GM23338 (cell line): ENCODE measurements at regions not wholly inside any gene's neighbourhood (a gene's known extent, or its start where the extent isn't known, plus 50 kb on each side); places are given as distances from the start of the nearest gene placed in this dataset.

Source experiments
- ATAC-seq: fragments of 200-7000 bp; cut with Tn5 transposase; 3 replicates; pipeline ENCODE4 v1.9.1; 2020
- DNase-seq: peaks from one replicate; pipeline ENCODE4 v3.0.0-alpha.2; 2015; ENCODE audit warnings: low spot score
- H2AFZ ChIP-seq: fragments of 200-600 bp; sonication (generic); 2 replicates; pipeline ENCODE4 v1.8.0; 2016; ENCODE audit warnings: antibody characterized with exemption, mild to moderate bottlenecking, moderate library complexity
- H3F3A ChIP-seq: fragments of 200-600 bp; sonication (generic); replicated peaks from 2 replicates; pipeline ENCODE4 v1.8.0; 2017; ENCODE audit warnings: antibody characterized with exemption, mixed run types, low read depth
- H3K27ac ChIP-seq: fragments of 200-600 bp; sonication (generic); 2 replicates; pipeline ENCODE4 v1.6.1; 2016; ENCODE audit warnings: low read depth
- H3K27me3 ChIP-seq: fragments of 200-600 bp; sonication (generic); 2 replicates; pipeline ENCODE4 v1.8.0; 2016; ENCODE audit warnings: mild to moderate bottlenecking, mixed run types, moderate library complexity; ENCODE audit not compliant: insufficient read depth
- H3K36me3 ChIP-seq: fragments of 200-600 bp; sonication (generic); 2 replicates; pipeline ENCODE4 v1.8.0; 2016; ENCODE audit warnings: mild to moderate bottlenecking; ENCODE audit not compliant: insufficient read depth
- H3K4me1 ChIP-seq: fragments of 200-600 bp; sonication (generic); 2 replicates; pipeline ENCODE4 v1.8.0; 2016; ENCODE audit warnings: mild to moderate bottlenecking, moderate library complexity; ENCODE audit not compliant: insufficient read depth
- H3K4me2 ChIP-seq: fragments of 200-600 bp; sonication (generic); 2 replicates; pipeline ENCODE4 v1.7.1; 2017; ENCODE audit warnings: mixed run types
- H3K4me3 ChIP-seq: fragments of 200-600 bp; sonication (generic); 2 replicates; pipeline ENCODE4 v1.6.1; 2016; ENCODE audit warnings: mixed run types
- H3K79me2 ChIP-seq: fragments of 200-600 bp; sonication (generic); replicated peaks from 2 replicates; pipeline ENCODE4 v1.8.0; 2017; ENCODE audit warnings: mild to moderate bottlenecking; ENCODE audit not compliant: insufficient read depth
- H3K9me2 ChIP-seq: fragments of 200-600 bp; sonication (generic); 2 replicates; pipeline ENCODE4 v1.8.0; 2017; ENCODE audit not compliant: insufficient read depth
- H4K20me1 ChIP-seq: fragments of 200-600 bp; sonication (generic); replicated peaks from 2 replicates; pipeline ENCODE4 v1.8.0; 2017; ENCODE audit warnings: mild to moderate bottlenecking; ENCODE audit not compliant: insufficient read depth
- H3K27ac Mint-ChIP-seq: 2 replicates; pipeline ENCODE4 v1.8.0; 2020; ENCODE audit warnings: inconsistent platforms, mild to moderate bottlenecking, moderate library complexity, mixed read lengths
- H3K27me3 Mint-ChIP-seq: 3 replicates; pipeline ENCODE4 v1.8.0; 2022; ENCODE audit warnings: low read depth, mild to moderate bottlenecking, moderate library complexity, mixed read lengths, inconsistent platforms; ENCODE audit not compliant: insufficient read depth, poor library complexity
- H3K36me3 Mint-ChIP-seq: 3 replicates; pipeline ENCODE4 v1.8.0; 2021; ENCODE audit warnings: low read depth, mild to moderate bottlenecking, inconsistent platforms, moderate library complexity, mixed read lengths
- H3K4me1 Mint-ChIP-seq: 3 replicates; pipeline ENCODE4 v1.8.0; 2020; ENCODE audit warnings: mild to moderate bottlenecking, inconsistent platforms, mixed read lengths
- H3K4me3 Mint-ChIP-seq: 3 replicates; pipeline ENCODE4 v1.8.0; 2021; ENCODE audit warnings: moderate library complexity, mild to moderate bottlenecking, inconsistent platforms, mixed read lengths
- H3K9me3 Mint-ChIP-seq: 3 replicates; pipeline ENCODE4 v1.8.0; 2020; ENCODE audit warnings: moderate library complexity, mild to moderate bottlenecking, inconsistent platforms, mixed read lengths
- CREB1 ChIP-seq: fragments of 250-450 bp; sonication (Bioruptor Pico); IDR thresholded peaks from 2 replicates; pipeline ENCODE4 v1.5.0; 2020; ENCODE audit warnings: low read depth, mild to moderate bottlenecking, moderate library complexity
- CTCF ChIP-seq, 2 experiments: fragments of 200-600 bp in 1 of 2; sonication (generic) in 1 of 2; conservative IDR thresholded peaks; 2 replicates each; pipeline versions ENCODE4 v1.5.1 to v1.6.1; 2016 to 2017; ENCODE audit warnings: antibody characterized with exemption in 2 of 2, low read depth in 2 of 2, mild to moderate bottlenecking in 2 of 2, moderate library complexity in 1 of 2
- EZH2 ChIP-seq: fragments of 200-600 bp; sonication (generic); IDR thresholded peaks from one replicate; pipeline ENCODE4 v1.8.0; 2017; ENCODE audit warnings: antibody characterized with exemption, mild to moderate bottlenecking, low read depth; ENCODE audit not compliant: unreplicated experiment
- EZH2phosphoT487 ChIP-seq: fragments of 200-600 bp; sonication (generic); IDR thresholded peaks from one replicate; pipeline ENCODE4 v1.8.1; 2018; ENCODE audit warnings: antibody characterized with exemption; ENCODE audit not compliant: unreplicated experiment
- JUNB ChIP-seq: IDR thresholded peaks from one replicate; pipeline ENCODE4 v1.6.1; 2016; ENCODE audit warnings: antibody characterized with exemption; ENCODE audit not compliant: unreplicated experiment
- NANOG ChIP-seq: IDR thresholded peaks from 2 replicates; pipeline ENCODE4 v1.6.1; 2016; ENCODE audit warnings: antibody characterized with exemption, borderline replicate concordance
- POLR2AphosphoS5 ChIP-seq: IDR thresholded peaks from 2 replicates; pipeline ENCODE4 v1.6.1; 2016; ENCODE audit warnings: antibody characterized with exemption, low read depth
- REST ChIP-seq: IDR thresholded peaks from one replicate; pipeline ENCODE4 v1.6.1; 2018; ENCODE audit warnings: antibody characterized with exemption; ENCODE audit not compliant: unreplicated experiment
- STAT1 ChIP-seq: IDR thresholded peaks from one replicate; pipeline ENCODE4 v1.6.1; 2016; ENCODE audit warnings: antibody characterized with exemption; ENCODE audit not compliant: unreplicated experiment
- ZNF114 ChIP-seq: fragments of 250-450 bp; sonication (Bioruptor Pico); IDR thresholded peaks from 2 replicates; pipeline ENCODE4 v1.5.0; 2020; ENCODE audit warnings: mild to moderate bottlenecking, moderate library complexity
- ZNF331 ChIP-seq: fragments of 250-450 bp; sonication (Bioruptor Pico); IDR thresholded peaks from 2 replicates; pipeline ENCODE4 v1.5.0; 2020; ENCODE audit warnings: low read depth, mild to moderate bottlenecking, moderate library complexity
- TF ChIP-seq, protein P1 (sequence below): fragments of 250-450 bp; sonication (Bioruptor Pico); IDR thresholded peaks from 2 replicates; pipeline ENCODE4 v1.5.0; 2020; ENCODE audit warnings: mild to moderate bottlenecking, moderate library complexity
- TF ChIP-seq, protein P2 (sequence below): IDR thresholded peaks from 2 replicates; pipeline ENCODE4 v1.6.1; 2016; ENCODE audit warnings: antibody characterized with exemption

DNA sequence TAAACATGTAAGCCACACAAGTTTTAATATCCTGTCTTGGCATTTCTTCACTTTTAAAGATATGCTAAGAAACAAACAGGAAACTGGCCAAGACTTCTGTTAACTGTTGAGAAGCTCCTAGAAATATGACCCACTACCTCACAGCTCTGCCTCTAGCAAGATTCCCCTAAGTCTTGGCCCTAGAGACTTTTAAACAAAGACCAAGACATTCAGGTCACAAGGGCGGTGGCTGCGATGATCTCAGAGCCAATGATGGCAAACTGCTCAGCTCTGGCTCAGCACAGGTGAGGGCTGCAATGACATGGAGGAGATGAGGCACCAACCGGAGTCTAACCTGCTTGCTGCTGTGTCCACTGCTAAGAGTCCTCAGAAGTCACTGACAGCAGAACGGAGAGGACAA, 114.8 kb downstream of the SUCLA2 start:
- Histone ChIP-seq H3K4me2 (no peak overlapping the region), H3F3A (no peaks in the 10 kb centered on the region), H4K20me1 (no peaks in the 10 kb centered on the region), H3K36me3 (no peaks in the 10 kb centered on the region), H2AFZ (no peak overlapping the region; the same call in 1 of the 2 replicates), H3K4me3 (no peak overlapping the region), H3K4me1 (no peaks in the 10 kb centered on the region), H3K27me3 (no peaks in the 10 kb centered on the region), H3K9me2 (0 out of 2 replicates have a peak, but pooled peaks cover 5% of the 10 kb centered on the region), H3K79me2 (no peaks in the 10 kb centered on the region), H3K27ac (no peak overlapping the region)
- no peak overlapping the region for H3K27ac Mint-ChIP-seq
- H3K36me3 Mint-ChIP-seq = no peaks in the 10 kb centered on the region
- no peak for ATAC-seq
- TF ChIP-seq REST = no peak
- TF ChIP-seq POLR2AphosphoS5 = no peak
- no peak for TF ChIP-seq EZH2
- no peak for TF ChIP-seq CREB1
- TF ChIP-seq EZH2phosphoT487 = no peak
- no peak for TF ChIP-seq NANOG
- no peak for TF ChIP-seq JUNB
- TF ChIP-seq ZNF331 = no peak
- no peak for TF ChIP-seq STAT1
- TF ChIP-seq CTCF (conservative IDR thresholded peaks at IDR 0.05; ENCODE audit: low read depth in 2 of 2) = no peak
- TF ChIP-seq, protein P1, sequence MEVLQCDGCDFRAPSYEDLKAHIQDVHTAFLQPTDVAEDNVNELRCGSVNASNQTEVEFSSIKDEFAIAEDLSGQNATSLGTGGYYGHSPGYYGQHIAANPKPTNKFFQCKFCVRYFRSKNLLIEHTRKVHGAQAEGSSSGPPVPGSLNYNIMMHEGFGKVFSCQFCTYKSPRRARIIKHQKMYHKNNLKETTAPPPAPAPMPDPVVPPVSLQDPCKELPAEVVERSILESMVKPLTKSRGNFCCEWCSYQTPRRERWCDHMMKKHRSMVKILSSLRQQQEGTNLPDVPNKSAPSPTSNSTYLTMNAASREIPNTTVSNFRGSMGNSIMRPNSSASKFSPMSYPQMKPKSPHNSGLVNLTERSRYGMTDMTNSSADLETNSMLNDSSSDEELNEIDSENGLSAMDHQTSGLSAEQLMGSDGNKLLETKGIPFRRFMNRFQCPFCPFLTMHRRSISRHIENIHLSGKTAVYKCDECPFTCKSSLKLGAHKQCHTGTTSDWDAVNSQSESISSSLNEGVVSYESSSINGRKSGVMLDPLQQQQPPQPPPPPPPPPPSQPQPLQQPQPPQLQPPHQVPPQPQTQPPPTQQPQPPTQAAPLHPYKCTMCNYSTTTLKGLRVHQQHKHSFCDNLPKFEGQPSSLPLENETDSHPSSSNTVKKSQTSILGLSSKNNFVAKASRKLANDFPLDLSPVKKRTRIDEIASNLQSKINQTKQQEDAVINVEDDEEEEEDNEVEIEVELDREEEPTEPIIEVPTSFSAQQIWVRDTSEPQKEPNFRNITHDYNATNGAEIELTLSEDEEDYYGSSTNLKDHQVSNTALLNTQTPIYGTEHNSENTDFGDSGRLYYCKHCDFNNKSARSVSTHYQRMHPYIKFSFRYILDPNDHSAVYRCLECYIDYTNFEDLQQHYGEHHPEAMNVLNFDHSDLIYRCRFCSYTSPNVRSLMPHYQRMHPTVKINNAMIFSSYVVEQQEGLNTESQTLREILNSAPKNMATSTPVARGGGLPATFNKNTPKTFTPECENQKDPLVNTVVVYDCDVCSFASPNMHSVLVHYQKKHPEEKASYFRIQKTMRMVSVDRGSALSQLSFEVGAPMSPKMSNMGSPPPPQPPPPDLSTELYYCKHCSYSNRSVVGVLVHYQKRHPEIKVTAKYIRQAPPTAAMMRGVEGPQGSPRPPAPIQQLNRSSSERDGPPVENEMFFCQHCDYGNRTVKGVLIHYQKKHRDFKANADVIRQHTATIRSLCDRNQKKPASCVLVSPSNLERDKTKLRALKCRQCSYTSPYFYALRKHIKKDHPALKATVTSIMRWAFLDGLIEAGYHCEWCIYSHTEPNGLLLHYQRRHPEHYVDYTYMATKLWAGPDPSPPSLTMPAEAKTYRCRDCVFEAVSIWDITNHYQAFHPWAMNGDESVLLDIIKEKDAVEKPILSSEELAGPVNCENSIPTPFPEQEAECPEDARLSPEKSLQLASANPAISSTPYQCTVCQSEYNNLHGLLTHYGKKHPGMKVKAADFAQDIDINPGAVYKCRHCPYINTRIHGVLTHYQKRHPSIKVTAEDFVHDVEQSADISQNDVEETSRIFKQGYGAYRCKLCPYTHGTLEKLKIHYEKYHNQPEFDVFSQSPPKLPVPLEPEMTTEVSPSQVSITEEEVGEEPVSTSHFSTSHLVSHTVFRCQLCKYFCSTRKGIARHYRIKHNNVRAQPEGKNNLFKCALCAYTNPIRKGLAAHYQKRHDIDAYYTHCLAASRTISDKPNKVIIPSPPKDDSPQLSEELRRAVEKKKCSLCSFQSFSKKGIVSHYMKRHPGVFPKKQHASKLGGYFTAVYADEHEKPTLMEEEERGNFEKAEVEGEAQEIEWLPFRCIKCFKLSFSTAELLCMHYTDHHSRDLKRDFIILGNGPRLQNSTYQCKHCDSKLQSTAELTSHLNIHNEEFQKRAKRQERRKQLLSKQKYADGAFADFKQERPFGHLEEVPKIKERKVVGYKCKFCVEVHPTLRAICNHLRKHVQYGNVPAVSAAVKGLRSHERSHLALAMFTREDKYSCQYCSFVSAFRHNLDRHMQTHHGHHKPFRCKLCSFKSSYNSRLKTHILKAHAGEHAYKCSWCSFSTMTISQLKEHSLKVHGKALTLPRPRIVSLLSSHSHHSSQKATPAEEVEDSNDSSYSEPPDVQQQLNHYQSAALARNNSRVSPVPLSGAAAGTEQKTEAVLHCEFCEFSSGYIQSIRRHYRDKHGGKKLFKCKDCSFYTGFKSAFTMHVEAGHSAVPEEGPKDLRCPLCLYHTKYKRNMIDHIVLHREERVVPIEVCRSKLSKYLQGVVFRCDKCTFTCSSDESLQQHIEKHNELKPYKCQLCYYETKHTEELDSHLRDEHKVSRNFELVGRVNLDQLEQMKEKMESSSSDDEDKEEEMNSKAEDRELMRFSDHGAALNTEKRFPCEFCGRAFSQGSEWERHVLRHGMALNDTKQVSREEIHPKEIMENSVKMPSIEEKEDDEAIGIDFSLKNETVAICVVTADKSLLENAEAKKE = no peak
- TF ChIP-seq, protein P2, sequence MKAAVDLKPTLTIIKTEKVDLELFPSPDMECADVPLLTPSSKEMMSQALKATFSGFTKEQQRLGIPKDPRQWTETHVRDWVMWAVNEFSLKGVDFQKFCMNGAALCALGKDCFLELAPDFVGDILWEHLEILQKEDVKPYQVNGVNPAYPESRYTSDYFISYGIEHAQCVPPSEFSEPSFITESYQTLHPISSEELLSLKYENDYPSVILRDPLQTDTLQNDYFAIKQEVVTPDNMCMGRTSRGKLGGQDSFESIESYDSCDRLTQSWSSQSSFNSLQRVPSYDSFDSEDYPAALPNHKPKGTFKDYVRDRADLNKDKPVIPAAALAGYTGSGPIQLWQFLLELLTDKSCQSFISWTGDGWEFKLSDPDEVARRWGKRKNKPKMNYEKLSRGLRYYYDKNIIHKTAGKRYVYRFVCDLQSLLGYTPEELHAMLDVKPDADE = no peak
- no peak for TF ChIP-seq ZNF114 (CRISPR knock-in tag)
- peaks cover 6% of the 10 kb centered on the region for H3K27me3 Mint-ChIP-seq
- no peak overlapping the region for H3K4me3 Mint-ChIP-seq
- DNase-seq = no peak
- H3K9me3 Mint-ChIP-seq = no peaks in the 10 kb centered on the region
- H3K4me1 Mint-ChIP-seq = no peaks in the 10 kb centered on the region; the same call in 2 of the 3 replicates
